ENCODE measurements at regions not wholly inside any gene's neighbourhood (a gene's known extent, or its start where the extent isn't known, plus 50 kb on each side); places are given as distances from the start of the nearest gene placed in this dataset.

GRCh38 chr9:129509533-129509928, 111.4 kb downstream of the C9orf50 start:
- Mint-ChIP-seq H3K27me3 (no peaks in the 10 kb centered on the region), H3K9me3 (peaks cover 0 to 6% of the 10 kb centered on the region in 2 donors), H3K36me3 (ENCODE audit: insufficient read depth) (peaks cover 40% of the 10 kb centered on the region), H3K4me3 (no peak overlapping the region), H3K27ac (no peak overlapping the region), H3K4me1 (ENCODE audit: low read depth in 2 of 2) (peaks cover 3% of the 10 kb centered on the region in 2 donors)
- no peak for DNase-seq
- no peak for ATAC-seq (replicated peaks)

GRCh38 chr9:129507805-129508204, 113.1 kb downstream of the C9orf50 start:
- H3K36me3 Mint-ChIP-seq (ENCODE audit: insufficient read depth): peaks cover 43% of the 10 kb centered on the region
- peaks cover 4 to 6% of the 10 kb centered on the region in 2 donors for H3K4me1 Mint-ChIP-seq (ENCODE audit: low read depth in 2 of 2)
- H3K27ac Mint-ChIP-seq: no peak overlapping the region
- DNase-seq: no peak
- H3K4me3 Mint-ChIP-seq: no peak overlapping the region
- no peaks in the 10 kb centered on the region for H3K9me3 Mint-ChIP-seq
- no peak for ATAC-seq (replicated peaks)
- H3K27me3 Mint-ChIP-seq: no peaks in the 10 kb centered on the region

- no peak overlapping the region for H3K4me3 Mint-ChIP-seq
- H3K27me3 Mint-ChIP-seq: no peaks in the 10 kb centered on the region
- ATAC-seq (replicated peaks): no peak
- H3K4me1 Mint-ChIP-seq (ENCODE audit: low read depth in 2 of 2): peaks cover 4 to 6% of the 10 kb centered on the region in 2 donors
- no peaks in the 10 kb centered on the region for H3K9me3 Mint-ChIP-seq
- peaks cover 46% of the 10 kb centered on the region for H3K36me3 Mint-ChIP-seq (ENCODE audit: insufficient read depth)
- no peak for DNase-seq
- H3K27ac Mint-ChIP-seq: no peak overlapping the region
Measured at GRCh38 chr9:129506892-129507291, 114.0 kb downstream of the C9orf50 start.

GRCh38 chr9:129506041-129506440, 114.9 kb downstream of the C9orf50 start:
- DNase-seq: no peak
- Mint-ChIP-seq H3K4me3 (no peak overlapping the region), H3K27me3 (no peaks in the 10 kb centered on the region), H3K4me1 (ENCODE audit: low read depth in 2 of 2) (peaks cover 4 to 6% of the 10 kb centered on the region in 2 donors), H3K9me3 (no peaks in the 10 kb centered on the region), H3K27ac (peak overlapping the region in 1 of 2 donors; percentile 62), H3K36me3 (ENCODE audit: insufficient read depth) (peaks cover 49% of the 10 kb centered on the region)
- no peak for ATAC-seq (replicated peaks)

GRCh38 chr9:129505270-129505902, 115.5 kb downstream of the C9orf50 start:
- Mint-ChIP-seq H3K4me1 (ENCODE audit: low read depth in 2 of 2) (peaks cover 4 to 8% of the 10 kb centered on the region in 2 donors), H3K9me3 (no peaks in the 10 kb centered on the region), H3K36me3 (ENCODE audit: insufficient read depth) (peaks cover 52% of the 10 kb centered on the region), H3K27ac (peak overlapping the region in 1 of 2 donors; percentile 62), H3K27me3 (no peaks in the 10 kb centered on the region), H3K4me3 (no peak overlapping the region)
- ATAC-seq (replicated peaks) (no peak), DNase-seq (no peak)

- no peaks in the 10 kb centered on the region for H3K9me3 Mint-ChIP-seq
- no peak for DNase-seq
- peaks cover 4 to 8% of the 10 kb centered on the region in 2 donors for H3K4me1 Mint-ChIP-seq (ENCODE audit: low read depth in 2 of 2)
- H3K27me3 Mint-ChIP-seq: no peaks in the 10 kb centered on the region
- H3K4me3 Mint-ChIP-seq: no peak overlapping the region
- no peak for ATAC-seq (replicated peaks)
- H3K36me3 Mint-ChIP-seq (ENCODE audit: insufficient read depth): peaks cover 52% of the 10 kb centered on the region
- H3K27ac Mint-ChIP-seq: peak overlapping the region in 1 of 2 donors; percentile 62
Measured at GRCh38 chr9:129504404-129504803, 116.5 kb downstream of the C9orf50 start.

GRCh38 chr9:129501771-129502319, 119.1 kb downstream of the C9orf50 start:
- peaks cover 13 to 14% of the 10 kb centered on the region in 2 donors for H3K4me1 Mint-ChIP-seq (ENCODE audit: low read depth in 2 of 2)
- no peaks in the 10 kb centered on the region for H3K27me3 Mint-ChIP-seq
- no peak overlapping the region for H3K4me3 Mint-ChIP-seq
- peak overlapping the region in 1 of 2 donors; percentile 68 for H3K27ac Mint-ChIP-seq
- ATAC-seq (replicated peaks) (no peak), DNase-seq (no peak)
- peaks cover 33% of the 10 kb centered on the region for H3K36me3 Mint-ChIP-seq (ENCODE audit: insufficient read depth)
- no peaks in the 10 kb centered on the region for H3K9me3 Mint-ChIP-seq

- no peak for ATAC-seq (replicated peaks)
- no peak for DNase-seq
- H3K36me3 Mint-ChIP-seq (ENCODE audit: insufficient read depth): peaks cover 28% of the 10 kb centered on the region
- peak overlapping the region in 1 of 2 donors; percentile 68 for H3K27ac Mint-ChIP-seq
- no peaks in the 10 kb centered on the region for H3K27me3 Mint-ChIP-seq
- H3K9me3 Mint-ChIP-seq: no peaks in the 10 kb centered on the region
- no peak overlapping the region for H3K4me3 Mint-ChIP-seq
- H3K4me1 Mint-ChIP-seq (ENCODE audit: low read depth in 2 of 2): peaks cover 16% of the 10 kb centered on the region in 2 donors
Measured at GRCh38 chr9:129500863-129501770, 119.8 kb downstream of the C9orf50 start.

GRCh38 chr9:129500161-129500862, 120.6 kb downstream of the C9orf50 start:
- peaks cover 32% of the 10 kb centered on the region for H3K36me3 Mint-ChIP-seq (ENCODE audit: insufficient read depth)
- peaks cover 16% of the 10 kb centered on the region in 2 donors for H3K4me1 Mint-ChIP-seq (ENCODE audit: low read depth in 2 of 2)
- DNase-seq: no peak
- no peak overlapping the region for H3K27ac Mint-ChIP-seq
- no peak overlapping the region for H3K4me3 Mint-ChIP-seq
- H3K27me3 Mint-ChIP-seq: no peaks in the 10 kb centered on the region
- no peaks in the 10 kb centered on the region for H3K9me3 Mint-ChIP-seq
- ATAC-seq (replicated peaks): no peak

- Mint-ChIP-seq H3K4me3 (no peak overlapping the region), H3K27me3 (no peaks in the 10 kb centered on the region), H3K27ac (peak overlapping the region in 1 of 2 donors; percentile 0), H3K9me3 (no peaks in the 10 kb centered on the region), H3K36me3 (ENCODE audit: insufficient read depth) (peaks cover 30% of the 10 kb centered on the region), H3K4me1 (ENCODE audit: low read depth in 2 of 2) (peaks cover 12 to 14% of the 10 kb centered on the region in 2 donors)
- DNase-seq (no peak), ATAC-seq (replicated peaks) (no peak)
Measured at GRCh38 chr9:129498451-129499384, 122.2 kb downstream of the C9orf50 start.

GRCh38 chr9:129497813-129498450, 123.0 kb downstream of the C9orf50 start:
- no peaks in the 10 kb centered on the region for H3K9me3 Mint-ChIP-seq
- DNase-seq (no peak), ATAC-seq (replicated peaks) (no peak)
- peak overlapping the region in 1 of 2 donors; percentile 2 for H3K4me3 Mint-ChIP-seq
- H3K36me3 Mint-ChIP-seq (ENCODE audit: insufficient read depth): peaks cover 31% of the 10 kb centered on the region
- H3K27ac Mint-ChIP-seq: peak overlapping the region; percentile 0 to 84
- H3K4me1 Mint-ChIP-seq (ENCODE audit: low read depth in 2 of 2): peaks cover 17% of the 10 kb centered on the region in 2 donors
- H3K27me3 Mint-ChIP-seq: no peaks in the 10 kb centered on the region
